ENCODE measurements at regions not wholly inside any gene's neighbourhood (a gene's known extent, or its start where the extent isn't known, plus 50 kb on each side); places are given as distances from the start of the nearest gene placed in this dataset.

DNA sequence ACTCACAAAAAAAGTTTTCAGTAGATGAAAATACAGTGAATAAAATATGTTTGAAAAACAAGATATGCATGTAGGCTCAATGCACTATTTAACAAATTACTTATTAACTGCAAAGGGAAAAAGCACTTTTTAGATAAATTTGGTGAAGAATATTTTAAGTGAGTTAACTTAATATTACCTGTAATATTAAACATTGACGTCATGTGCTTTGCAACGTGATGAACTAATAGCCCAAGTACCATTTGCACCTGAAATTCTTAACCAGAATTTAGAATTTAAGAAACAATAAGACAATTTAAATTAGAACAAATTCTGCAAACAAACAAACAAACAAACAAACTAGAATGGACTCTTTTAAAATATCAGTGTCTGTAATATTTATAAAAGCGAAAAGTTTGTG is 659.0 kb upstream of the NOVA1 start:
- dilution Hi-C loops (cut with HindIII; ENCODE audit: low sequenced_read_pairs, unreplicated experiment), result no loop called here
- Histone ChIP-seq H3K9ac (ENCODE audit: low read depth, low read length) (no peak overlapping the region), H3K36me3 (ENCODE audit: control insufficient read depth, insufficient read depth, low read length) (no peaks in the 10 kb centered on the region), H3K79me1 (ENCODE audit: low read depth in 1 of 2, low read length in 2 of 2) (no peaks in the 10 kb centered on the region), H4K5ac (ENCODE audit: low read depth, low read length) (no peak overlapping the region), H2BK20ac (ENCODE audit: low read depth, low read length) (no peak overlapping the region), H2AK9ac (replicated peaks; ENCODE audit: low read depth, low read length, poor library complexity) (no peak overlapping the region), H2BK120ac (ENCODE audit: low read depth, low read length) (no peak overlapping the region), H3K9me3 (ENCODE audit: control insufficient read depth, insufficient read depth, low read length) (0 out of 2 replicates have a peak, but pooled peaks cover 1% of the 10 kb centered on the region), H3K4me1 (ENCODE audit: control insufficient read depth, insufficient read depth, low read length) (no peaks in the 10 kb centered on the region), H3K27ac (ENCODE audit: insufficient read depth, low read length) (no peak overlapping the region), H3K9me1 (ENCODE audit: insufficient read depth, low read length) (no peaks in the 10 kb centered on the region), H3K27me3 (ENCODE audit: control insufficient read depth, insufficient read depth, low read length) (no peaks in the 10 kb centered on the region), H3K18ac (ENCODE audit: low read depth, low read length) (no peak overlapping the region), H4K91ac (ENCODE audit: insufficient read depth, low read depth, low read length) (no peak overlapping the region), H2BK15ac (ENCODE audit: low read depth, low read length) (no peak overlapping the region), H3K56ac (ENCODE audit: extremely low read depth, insufficient read depth, low read length) (no peak overlapping the region), H3K23ac (ENCODE audit: low read depth, low read length) (no peak overlapping the region), H3K4me3 (ENCODE audit: insufficient read depth, low read depth, low read length) (no peak overlapping the region), H3K14ac (replicated peaks; ENCODE audit: low read depth, low read length) (no peak overlapping the region), H4K20me1 (ENCODE audit: insufficient read depth, low read length) (no peaks in the 10 kb centered on the region), H2AFZ (replicated peaks; ENCODE audit: low read length, poor library complexity) (no peak overlapping the region), H4K8ac (ENCODE audit: low read depth in 2 of 2, low read length in 2 of 2) (no peak overlapping the region), H2BK5ac (ENCODE audit: low read depth, low read length, poor library complexity, severe bottlenecking) (no peak overlapping the region), H3K4ac (ENCODE audit: low read depth, low read length) (no peak overlapping the region), H2AK5ac (ENCODE audit: low read depth, low read length) (no peak overlapping the region), H3K4me2 (ENCODE audit: low read depth, low read length) (no peak overlapping the region)
- TF ChIP-seq RCOR1 (IDR thresholded peaks at IDR 0.05; ENCODE audit: insufficient replicate concordance, low read length) (no peak), MAFK (IDR thresholded peaks at IDR 0.05; ENCODE audit: low read depth, low read length) (no peak), RAD21 (IDR thresholded peaks at IDR 0.05; ENCODE audit: low read length) (no peak), POLR2A (IDR thresholded peaks at IDR 0.05; ENCODE audit: low read depth, low read length) (no peak), SMC3 (IDR thresholded peaks at IDR 0.05; ENCODE audit: low read depth, low read length) (no peak), NFE2L2 (IDR thresholded peaks at IDR 0.05; ENCODE audit: low read depth, low read length) (no peak), FOS (IDR thresholded peaks at IDR 0.05; ENCODE audit: low read depth, low read length) (no peak), CEBPB (IDR thresholded peaks at IDR 0.05; ENCODE audit: low read depth, low read length) (no peak), MAZ (IDR thresholded peaks at IDR 0.05; ENCODE audit: borderline replicate concordance, low read depth, low read length) (no peak), RFX5 (IDR thresholded peaks at IDR 0.05; ENCODE audit: low read depth, low read length) (no peak), MXI1 (IDR thresholded peaks at IDR 0.05; ENCODE audit: borderline replicate concordance, low read depth, low read length) (no peak), BHLHE40 (IDR thresholded peaks at IDR 0.05; ENCODE audit: low read depth, low read length) (no peak), CHD1 (IDR thresholded peaks at IDR 0.05; ENCODE audit: low read depth, low read length) (no peak)
- TF ChIP-seq, protein P1, sequence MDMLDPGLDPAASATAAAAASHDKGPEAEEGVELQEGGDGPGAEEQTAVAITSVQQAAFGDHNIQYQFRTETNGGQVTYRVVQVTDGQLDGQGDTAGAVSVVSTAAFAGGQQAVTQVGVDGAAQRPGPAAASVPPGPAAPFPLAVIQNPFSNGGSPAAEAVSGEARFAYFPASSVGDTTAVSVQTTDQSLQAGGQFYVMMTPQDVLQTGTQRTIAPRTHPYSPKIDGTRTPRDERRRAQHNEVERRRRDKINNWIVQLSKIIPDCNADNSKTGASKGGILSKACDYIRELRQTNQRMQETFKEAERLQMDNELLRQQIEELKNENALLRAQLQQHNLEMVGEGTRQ (IDR thresholded peaks at IDR 0.05; ENCODE audit: low read depth, low read length), result no peak
- TF ChIP-seq, protein P2, sequence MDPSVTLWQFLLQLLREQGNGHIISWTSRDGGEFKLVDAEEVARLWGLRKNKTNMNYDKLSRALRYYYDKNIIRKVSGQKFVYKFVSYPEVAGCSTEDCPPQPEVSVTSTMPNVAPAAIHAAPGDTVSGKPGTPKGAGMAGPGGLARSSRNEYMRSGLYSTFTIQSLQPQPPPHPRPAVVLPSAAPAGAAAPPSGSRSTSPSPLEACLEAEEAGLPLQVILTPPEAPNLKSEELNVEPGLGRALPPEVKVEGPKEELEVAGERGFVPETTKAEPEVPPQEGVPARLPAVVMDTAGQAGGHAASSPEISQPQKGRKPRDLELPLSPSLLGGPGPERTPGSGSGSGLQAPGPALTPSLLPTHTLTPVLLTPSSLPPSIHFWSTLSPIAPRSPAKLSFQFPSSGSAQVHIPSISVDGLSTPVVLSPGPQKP (IDR thresholded peaks at IDR 0.05; ENCODE audit: borderline replicate concordance, low read depth, low read length), result no peak
- TF ChIP-seq, protein P3, sequence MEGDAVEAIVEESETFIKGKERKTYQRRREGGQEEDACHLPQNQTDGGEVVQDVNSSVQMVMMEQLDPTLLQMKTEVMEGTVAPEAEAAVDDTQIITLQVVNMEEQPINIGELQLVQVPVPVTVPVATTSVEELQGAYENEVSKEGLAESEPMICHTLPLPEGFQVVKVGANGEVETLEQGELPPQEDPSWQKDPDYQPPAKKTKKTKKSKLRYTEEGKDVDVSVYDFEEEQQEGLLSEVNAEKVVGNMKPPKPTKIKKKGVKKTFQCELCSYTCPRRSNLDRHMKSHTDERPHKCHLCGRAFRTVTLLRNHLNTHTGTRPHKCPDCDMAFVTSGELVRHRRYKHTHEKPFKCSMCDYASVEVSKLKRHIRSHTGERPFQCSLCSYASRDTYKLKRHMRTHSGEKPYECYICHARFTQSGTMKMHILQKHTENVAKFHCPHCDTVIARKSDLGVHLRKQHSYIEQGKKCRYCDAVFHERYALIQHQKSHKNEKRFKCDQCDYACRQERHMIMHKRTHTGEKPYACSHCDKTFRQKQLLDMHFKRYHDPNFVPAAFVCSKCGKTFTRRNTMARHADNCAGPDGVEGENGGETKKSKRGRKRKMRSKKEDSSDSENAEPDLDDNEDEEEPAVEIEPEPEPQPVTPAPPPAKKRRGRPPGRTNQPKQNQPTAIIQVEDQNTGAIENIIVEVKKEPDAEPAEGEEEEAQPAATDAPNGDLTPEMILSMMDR (conservative IDR thresholded peaks at IDR 0.05; ENCODE audit: low read depth, low read length), result no peak
- DNase-seq (no peak), ATAC-seq (ENCODE audit: low read depth) (no peak)
- in situ Hi-C loops (cut with MboI; ENCODE audit: low sequenced_read_pairs), result no loop called here
- ChIA-PET POLR2A (ENCODE audit: unreplicated experiment) (no interaction called here), CTCF (no interaction called here)
- BruUV-seq (replicated peaks), result no TSS peak
- intact Hi-C loops (cut with micrococcal nuclease), result no loop called here
- WGBS, 2 experiments (ENCODE audit: extremely low coverage in 2 of 2, insufficient read length in 1 of 2), result no CpG with 5 or more reads among the region's 3 CpGs

All from IMR-90 (cell line).